HG03354 (cell line): ENCODE measurements at regions not wholly inside any gene's neighbourhood (a gene's known extent, or its start where the extent isn't known, plus 50 kb on each side); places are given as distances from the start of the nearest gene placed in this dataset.
"Not testable (repeated sequence)": the region's sequence is repeated elsewhere in the genome, so short reads cannot be mapped to it uniquely, and the experiment has no call there.

Experiments used
- ATAC-seq: cut with Tn5 transposase; IDR thresholded peaks from one replicate; pipeline ENCODE4 v1.9.1; 2021; ENCODE audit warnings: mild to moderate bottlenecking; ENCODE audit not compliant: unreplicated experiment, poor library complexity, severe bottlenecking

- ATAC-seq: no peak
Observed at GRCh38 chr4:154039435-154040343, 250.8 kb upstream of the SFRP2 start.

GRCh38 chr4:154036856-154037255, 248.0 kb upstream of the SFRP2 start:
- no peak for ATAC-seq

GRCh38 chr4:154035341-154035740, 246.5 kb upstream of the SFRP2 start:
- ATAC-seq: no peak

- no peak for ATAC-seq
Observed at GRCh38 chr4:154033921-154034320, 245.0 kb upstream of the SFRP2 start.

GRCh38 chr4:154032914-154033313, 244.0 kb upstream of the SFRP2 start:
- no peak for ATAC-seq

GRCh38 chr4:154030746-154031145, 241.9 kb upstream of the SFRP2 start:
- no peak for ATAC-seq

- ATAC-seq: no peak
Observed at GRCh38 chr4:154030152-154030551, 241.3 kb upstream of the SFRP2 start.

GRCh38 chr4:154029171-154029570, 240.3 kb upstream of the SFRP2 start:
- ATAC-seq: no peak

GRCh38 chr4:154025110-154025509, 236.2 kb upstream of the SFRP2 start:
- ATAC-seq: no peak

- no peak for ATAC-seq
Observed at GRCh38 chr4:154024097-154024694, 235.3 kb upstream of the SFRP2 start.

- not testable (repeated sequence) for ATAC-seq
Observed at GRCh38 chr4:154023671-154024070, 234.8 kb upstream of the SFRP2 start.

GRCh38 chr4:154019811-154020210, 230.9 kb upstream of the SFRP2 start:
- no peak for ATAC-seq

- ATAC-seq: no peak
Observed at GRCh38 chr4:154018659-154019058, 229.8 kb upstream of the SFRP2 start.

- no peak for ATAC-seq
Observed at GRCh38 chr4:154015578-154015977, 226.7 kb upstream of the SFRP2 start.

GRCh38 chr4:154014407-154015321, 225.8 kb upstream of the SFRP2 start:
- ATAC-seq: no peak

- ATAC-seq: no peak
Observed at GRCh38 chr4:154013576-154013975, 224.7 kb upstream of the SFRP2 start.

GRCh38 chr4:154010371-154010770, 221.5 kb upstream of the SFRP2 start:
- no peak for ATAC-seq

- ATAC-seq: no peak
Observed at GRCh38 chr4:154009788-154010187, 220.9 kb upstream of the SFRP2 start.

- ATAC-seq: no peak
Observed at GRCh38 chr4:154009191-154009590, 220.3 kb upstream of the SFRP2 start.

- no peak for ATAC-seq
Observed at GRCh38 chr4:154005171-154005520, 216.3 kb upstream of the SFRP2 start.
